NCI-H1092 treated with DMSO at 0.1 percent for 48 hours (cell line): ENCODE measurements at regions not wholly inside any gene's neighbourhood (a gene's known extent, or its start where the extent isn't known, plus 50 kb on each side); places are given as distances from the start of the nearest gene placed in this dataset.
"Not testable (repeated sequence)": the region's sequence is repeated elsewhere in the genome, so short reads cannot be mapped to it uniquely, and the experiment has no call there.

ENCODE experiments used
- DNase-seq: peaks from one replicate; lab custom pipeline; 2025; lab: John Stamatoyannopoulos, UW

DNA sequence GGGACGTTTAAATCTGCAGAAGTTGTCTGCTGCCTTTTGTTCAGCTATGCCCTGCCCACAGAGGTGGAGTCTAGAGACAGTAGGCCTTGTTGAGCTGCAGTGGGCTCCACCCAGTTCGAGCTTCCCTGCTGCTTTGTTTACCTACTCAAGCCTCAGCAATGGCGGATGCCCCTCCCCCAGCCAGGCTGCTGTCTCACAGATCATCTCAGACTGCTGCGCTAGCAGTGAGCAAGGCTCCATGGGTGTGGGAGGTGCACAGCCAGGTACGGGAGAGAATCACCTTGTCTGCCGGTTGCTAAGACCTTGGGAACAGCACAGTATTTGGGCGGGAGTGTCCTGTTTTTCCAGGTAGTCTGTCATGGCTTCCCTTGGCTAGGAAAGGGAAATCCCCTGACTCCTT lies 114.3 kb upstream of the PALM2AKAP2 start:
- DNase-seq = not testable (repeated sequence)

DNA sequence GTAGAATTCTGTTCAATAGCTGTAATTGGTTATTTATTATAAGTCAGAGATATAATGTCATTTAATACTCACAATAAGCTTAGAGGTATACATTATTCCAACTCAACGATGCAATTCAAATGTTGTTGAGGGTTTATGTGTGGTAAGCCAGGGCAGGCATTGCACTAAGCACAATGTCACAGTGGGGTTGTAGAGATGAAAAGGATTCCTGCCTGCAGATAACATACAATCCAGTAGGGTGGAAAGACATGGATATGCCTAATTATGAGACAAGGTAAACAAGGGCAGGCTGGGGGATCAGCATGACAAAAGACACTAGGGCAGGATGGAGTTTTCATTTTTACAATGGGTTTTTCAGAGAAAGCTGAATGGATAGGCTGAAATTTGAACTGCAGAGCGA lies 98.7 kb upstream of the PALM2AKAP2 start:
- no peak for DNase-seq

DNA sequence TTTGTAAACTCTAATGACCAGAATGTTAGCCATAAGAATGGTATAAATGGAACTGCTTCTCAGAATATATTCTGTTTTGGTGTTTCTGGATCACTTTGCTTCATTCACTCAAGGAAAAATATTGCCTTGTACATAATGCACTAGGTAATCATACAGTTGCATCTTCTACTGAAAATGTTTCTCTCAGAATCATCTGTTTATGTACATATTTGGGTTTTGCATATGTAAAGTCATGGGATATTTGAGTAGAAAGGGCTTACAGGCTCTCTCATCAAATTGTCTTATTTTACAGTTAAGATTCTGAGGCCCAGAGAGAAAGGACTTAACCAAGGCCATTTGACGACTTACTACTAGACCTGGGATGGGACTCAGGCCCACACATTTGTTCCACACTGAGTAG lies 97.8 kb upstream of the PALM2AKAP2 start:
- no peak for DNase-seq

DNA sequence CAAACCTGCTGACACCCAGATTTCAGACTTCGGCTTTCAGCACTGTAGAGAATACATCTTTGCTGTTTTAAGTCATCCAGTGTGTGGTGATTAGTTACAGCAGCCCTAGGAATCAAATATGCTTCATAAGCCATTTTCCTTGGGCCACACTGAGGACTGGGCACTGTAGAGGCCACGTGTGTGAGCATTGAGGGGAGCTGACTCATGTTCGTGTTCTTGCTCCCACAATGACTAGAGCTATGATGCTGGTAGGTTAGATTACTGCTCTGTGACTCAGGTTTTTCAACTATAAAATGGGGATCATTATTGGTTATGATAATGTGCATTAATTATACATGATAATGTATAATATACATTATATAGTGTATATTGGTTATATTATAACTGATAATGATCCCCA lies 96.5 kb upstream of the PALM2AKAP2 start:
- DNase-seq = no peak

DNA sequence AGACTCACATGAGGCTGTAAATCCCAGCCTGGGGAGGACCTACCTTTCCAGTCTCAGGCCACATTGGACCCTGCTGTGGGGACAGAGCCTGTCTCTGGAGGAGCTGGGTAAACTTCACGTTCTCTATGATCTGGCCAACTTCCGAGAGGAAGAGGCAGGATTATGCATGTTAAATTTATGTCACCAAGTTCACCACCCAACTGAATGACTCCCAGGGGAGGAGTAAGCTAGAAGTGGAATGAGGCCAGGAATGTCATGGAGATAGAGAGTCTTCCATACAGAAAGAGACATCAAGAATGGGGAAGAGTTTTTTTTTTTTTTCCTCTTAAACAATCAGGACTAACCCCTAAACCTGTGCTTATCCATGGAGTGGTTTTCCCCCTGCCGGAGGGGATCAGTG lies 90.3 kb upstream of the PALM2AKAP2 start:
- no peak for DNase-seq

DNA sequence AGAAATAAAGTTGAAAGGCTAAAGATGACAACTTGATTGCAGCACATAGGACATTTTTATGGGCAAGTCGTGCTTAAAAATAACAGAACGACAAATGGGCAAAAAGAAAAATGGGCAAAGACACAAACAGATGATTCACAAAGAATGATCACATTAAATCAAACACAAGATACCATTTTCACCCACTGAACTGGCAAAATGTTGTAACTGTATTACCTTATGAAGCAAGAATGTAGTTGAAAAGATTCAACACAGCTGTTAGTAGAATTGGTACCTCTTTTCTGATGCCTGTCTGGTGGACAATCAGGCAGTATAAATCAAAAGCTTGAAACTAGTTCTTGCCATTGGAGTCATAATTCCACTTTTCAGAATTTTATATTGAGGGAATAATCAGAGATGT lies 81.0 kb upstream of the PALM2AKAP2 start:
- no peak for DNase-seq

DNA sequence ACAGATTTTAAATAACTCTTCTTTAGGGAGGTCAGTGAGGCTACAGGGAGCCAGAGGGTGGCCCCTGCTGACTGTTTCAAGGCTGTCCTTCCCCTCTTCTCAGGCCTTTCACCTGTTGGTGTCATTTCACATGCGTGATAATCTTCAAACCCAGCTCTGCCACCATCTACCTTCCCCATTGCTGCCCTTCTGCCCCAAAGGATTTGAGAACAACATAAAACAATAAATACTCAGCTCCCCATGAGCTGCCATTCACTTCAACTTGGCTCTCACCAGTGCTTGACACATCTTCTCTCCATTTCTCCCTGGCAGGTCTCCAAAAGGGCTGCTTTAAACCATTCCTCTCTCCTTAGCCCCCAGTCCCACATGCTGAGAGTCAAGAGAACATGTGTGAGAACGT lies 75.5 kb upstream of the PALM2AKAP2 start:
- DNase-seq = no peak

DNA sequence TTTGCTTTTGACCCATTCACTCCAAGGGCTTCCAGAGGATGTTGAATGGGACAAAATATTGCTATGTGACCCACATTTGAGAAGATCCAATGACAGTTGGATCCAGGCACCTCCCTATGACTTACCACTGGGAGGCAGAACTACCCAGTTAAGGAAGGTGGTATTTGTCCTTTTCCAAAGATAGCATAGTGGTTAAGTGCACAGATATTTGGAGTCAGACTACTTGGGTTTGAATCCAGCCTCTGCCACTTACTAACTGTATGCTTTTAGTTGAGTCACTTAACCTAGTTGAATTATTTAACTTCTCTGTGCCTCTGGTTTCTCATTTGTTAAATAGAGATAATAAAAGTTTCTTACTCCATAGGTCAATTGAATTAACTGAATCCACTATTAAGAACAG lies 74.5 kb upstream of the PALM2AKAP2 start:
- DNase-seq = no peak

DNA sequence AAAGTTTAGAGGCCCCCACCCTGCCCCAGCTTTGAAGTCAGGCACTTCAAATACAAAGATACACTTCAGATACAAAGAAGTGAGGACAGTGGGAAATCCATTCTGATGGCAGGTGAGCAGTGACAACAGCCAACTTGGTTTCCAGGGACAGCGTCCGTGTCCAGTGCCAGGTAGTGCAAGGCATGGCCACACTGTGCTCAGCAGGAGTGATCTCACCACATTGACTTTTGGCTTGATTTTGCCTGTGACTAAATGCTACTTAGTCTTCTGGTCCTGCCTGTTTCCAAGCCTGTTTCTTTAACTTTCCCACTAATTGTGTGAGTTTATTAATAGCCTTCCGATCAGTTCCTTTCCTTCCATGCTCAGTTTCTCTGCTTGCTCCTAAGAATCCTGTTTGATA lies 72.6 kb upstream of the PALM2AKAP2 start:
- DNase-seq = no peak

DNA sequence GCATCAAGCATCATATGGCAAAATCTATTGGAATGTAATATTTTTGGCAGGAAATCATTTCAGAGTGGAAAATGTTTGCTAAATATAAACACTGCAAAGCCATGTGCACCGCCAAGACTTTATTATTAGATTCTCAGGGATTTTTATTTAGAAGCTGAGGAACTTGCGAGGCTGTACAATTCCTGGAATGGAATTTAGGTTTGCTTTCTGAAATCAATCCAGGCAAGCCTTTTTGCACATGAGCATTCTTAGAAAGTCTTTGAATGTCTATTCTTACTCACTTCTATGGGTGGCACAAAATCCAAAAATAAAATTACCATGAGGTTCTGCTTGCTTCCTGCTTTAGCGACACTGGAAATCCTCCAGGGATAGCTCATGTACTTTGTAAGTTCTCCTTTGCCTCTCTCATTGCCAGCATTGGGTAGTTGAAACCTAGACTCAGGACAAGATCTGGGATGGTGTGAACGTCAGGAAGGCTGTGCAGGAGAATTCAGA lies 71.5 kb upstream of the PALM2AKAP2 start:
- DNase-seq = no peak

DNA sequence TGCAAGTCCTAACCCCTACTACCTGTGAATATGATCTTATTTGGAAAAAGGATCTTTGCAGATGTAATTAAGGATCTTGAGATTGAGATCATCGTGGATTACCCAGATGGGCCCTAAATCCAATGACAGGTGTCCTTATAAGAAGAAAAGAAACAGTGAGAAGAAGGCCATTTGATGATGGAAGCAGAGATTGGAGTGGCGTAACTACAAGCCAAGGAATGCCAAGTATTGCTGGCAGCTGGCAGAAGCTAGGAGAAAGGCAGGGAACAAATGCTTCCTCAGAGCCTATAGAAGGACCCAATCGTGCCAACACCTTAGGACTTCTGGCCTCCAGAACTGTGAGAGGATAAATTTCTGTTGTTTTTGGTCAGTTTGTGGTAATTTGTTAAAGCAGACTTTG lies 70.1 kb upstream of the PALM2AKAP2 start:
- DNase-seq = no peak

DNA sequence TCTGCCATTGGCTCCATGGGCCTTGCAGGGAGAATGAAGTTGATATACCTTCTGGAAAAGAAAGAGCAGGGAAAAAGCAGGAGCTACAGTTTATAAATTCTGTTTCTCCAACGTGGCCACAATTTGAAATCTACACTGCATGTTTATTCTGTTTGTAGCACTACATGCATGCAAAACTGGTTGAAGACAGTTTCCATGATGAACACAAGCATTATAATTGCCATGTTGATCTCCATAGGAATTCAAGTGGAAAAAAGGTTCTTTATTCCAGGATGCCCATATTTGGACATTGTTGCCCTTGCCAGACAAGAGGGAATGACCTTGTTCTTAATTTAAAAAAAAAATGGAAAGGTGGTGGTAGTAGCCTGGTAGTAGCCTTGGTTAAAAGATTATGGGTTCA lies 69.2 kb upstream of the PALM2AKAP2 start:
- DNase-seq = no peak

DNA sequence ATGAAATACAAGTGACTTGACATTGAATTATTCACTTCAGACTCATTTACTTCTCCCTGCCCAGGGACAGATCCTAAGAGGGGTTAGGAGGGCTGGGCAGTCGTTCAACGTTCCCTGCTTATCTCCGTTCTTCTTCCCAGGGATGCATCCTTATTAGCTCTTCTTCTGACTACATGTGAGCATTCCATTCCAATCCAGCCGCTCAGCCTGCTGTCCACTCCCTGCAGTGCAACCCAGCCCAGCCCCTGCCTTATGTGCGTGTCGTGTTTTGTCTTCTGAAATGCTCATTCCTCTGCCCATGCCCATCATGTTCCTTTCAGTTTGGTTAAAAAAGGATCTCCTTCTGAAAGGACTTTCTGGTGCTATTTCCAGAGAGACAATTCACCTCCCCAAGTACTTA lies 64.7 kb upstream of the PALM2AKAP2 start:
- DNase-seq = no peak

DNA sequence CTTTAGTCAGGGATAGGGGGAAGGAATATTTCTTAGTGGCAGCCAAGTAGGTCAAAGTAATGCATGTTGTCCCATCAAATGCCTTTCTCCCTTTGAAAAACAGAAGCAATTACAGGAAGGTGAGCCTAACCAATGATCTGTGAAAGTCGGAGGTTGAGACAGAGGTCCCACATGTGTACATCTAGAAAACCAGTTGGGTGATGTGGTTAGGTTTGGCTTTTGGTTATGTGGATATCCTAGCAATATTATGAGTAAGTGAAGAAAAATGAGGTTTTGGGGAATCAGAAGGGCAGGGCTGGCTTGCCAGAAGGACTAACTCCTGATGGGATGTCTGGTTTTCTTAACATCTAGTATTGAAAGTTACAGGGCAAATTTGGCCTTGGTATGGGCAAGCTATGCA lies 63.4 kb upstream of the PALM2AKAP2 start:
- no peak for DNase-seq

DNA sequence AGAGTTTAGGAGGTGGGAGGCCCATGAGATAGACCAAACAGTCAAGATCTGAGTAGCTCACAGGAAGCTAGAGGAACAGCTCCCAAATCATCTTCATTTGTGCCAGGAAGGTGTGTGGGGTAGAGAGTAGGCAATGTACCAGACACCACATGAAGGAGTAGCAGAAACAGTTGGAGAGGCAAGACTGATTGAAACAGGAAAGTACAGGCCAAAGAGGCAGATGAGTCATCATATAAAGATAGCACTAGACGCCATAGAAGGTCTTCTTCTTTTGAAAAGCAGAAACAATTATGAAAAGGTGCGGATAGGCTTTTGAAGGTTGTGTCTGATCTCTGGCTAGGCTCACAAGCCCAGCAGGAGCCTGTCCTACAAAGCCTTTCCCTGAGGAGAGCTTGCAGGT lies 62.7 kb upstream of the PALM2AKAP2 start:
- no peak for DNase-seq

DNA sequence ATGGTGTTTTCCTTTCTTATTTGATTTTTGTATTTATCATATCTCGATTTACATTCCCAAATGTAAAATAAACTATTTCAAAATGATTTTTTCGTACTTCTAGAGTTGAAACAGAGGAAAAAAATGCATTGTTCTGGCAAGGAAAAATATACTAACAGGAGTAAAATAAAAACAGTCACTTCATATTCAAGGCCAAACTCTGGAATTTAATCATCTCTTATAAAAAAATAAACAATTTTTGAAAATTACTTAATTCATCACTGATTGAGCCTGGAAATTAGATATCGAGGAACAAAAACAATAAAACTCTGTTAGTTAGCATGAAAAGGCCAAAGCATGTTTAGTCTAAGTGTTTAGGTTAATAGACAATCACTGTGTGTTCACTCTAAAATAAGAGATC lies 61.1 kb upstream of the PALM2AKAP2 start:
- no peak for DNase-seq

DNA sequence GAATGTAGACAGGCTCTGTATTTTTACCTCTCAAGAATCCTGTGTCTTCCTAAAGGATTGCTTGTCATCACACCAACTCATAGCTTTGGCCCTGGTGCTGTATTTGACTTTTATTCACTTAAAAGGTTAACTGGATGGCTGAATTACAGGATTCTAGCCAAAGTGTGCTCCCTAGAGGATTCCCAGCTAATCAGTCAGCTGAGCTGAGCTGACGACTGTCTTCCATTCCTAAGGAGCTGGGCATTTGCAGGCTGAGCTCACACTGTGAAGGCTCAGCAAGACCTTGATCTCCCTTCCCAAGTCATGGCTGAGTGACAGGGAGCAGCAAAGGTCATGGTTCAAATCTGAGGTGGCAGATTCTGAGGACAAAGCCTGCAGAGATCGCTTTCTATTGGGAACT lies 59.0 kb upstream of the PALM2AKAP2 start:
- DNase-seq = no peak

DNA sequence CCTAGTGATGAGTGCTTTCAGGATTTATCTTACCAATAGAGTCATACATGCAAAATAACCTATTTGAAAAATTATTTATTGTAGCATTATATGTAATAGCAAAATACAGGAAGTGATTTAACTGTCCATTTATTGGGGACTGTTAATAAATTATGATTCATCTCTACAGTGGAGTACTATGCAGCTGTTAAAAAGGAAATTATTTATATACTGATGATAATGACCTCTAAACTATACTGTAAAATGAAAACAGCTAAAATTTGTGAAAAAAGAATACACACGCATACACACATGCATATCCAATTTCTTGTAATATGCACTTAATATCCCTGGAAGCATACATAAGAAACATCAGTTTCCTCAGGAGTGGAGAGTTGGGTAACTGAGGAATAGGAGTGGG lies 58.0 kb upstream of the PALM2AKAP2 start:
- no peak for DNase-seq

DNA sequence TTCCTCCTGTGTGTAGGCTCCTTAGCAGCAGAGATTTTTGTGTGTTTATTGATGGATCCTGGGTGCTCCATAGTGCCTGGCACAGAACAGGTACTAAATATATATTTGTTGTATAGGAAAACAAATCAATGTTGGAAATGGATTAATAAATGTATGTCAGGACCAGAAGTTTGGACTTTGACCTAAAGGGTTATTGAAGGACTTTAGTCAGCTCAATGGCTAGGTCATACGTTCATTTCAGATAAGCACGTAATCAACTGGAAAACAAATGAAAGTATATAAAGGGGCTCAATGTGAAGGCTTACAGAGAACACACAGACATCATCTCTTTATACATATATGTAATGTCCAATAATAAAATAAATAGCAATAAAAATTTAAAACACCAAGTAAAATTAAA lies 56.2 kb upstream of the PALM2AKAP2 start:
- no peak for DNase-seq

DNA sequence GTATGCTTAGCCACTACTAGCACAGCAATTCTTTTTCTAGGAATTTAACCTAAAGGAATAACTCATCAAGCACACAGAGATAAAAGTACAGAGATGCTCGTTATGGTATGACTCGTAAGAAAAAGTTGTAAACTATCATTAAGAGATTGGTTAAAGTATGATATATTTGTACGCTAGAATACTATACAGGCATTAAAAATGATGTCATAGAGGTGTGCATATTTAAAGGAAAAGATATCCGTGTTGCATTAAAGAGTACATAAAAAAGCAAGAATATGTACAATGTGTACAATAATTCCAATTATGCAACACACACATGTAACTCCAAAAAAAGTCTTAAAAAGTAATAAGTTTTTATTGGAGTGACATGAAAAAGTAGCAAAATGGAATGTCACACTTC lies 54.5 kb upstream of the PALM2AKAP2 start:
- no peak for DNase-seq

DNA sequence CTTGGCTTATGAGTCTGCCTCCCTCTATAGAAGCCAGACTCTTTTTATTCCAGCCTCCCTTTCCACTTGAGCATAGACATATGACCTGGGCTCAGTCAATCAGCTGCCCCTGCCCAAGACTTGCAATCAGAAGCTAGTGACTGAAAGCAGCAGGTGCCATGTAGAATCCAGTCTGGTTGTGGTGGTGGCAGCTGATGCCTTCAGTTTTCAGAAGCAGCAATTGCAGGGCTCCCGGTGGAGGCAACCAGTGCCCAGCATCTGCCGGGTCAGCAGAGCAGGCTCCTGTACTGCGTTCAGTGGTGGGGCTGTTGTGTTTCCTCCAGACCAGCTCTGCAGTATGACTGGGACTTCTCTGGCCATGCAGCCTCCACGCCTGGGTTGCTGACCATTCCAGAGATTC lies 53.9 kb upstream of the PALM2AKAP2 start:
- DNase-seq = no peak

DNA sequence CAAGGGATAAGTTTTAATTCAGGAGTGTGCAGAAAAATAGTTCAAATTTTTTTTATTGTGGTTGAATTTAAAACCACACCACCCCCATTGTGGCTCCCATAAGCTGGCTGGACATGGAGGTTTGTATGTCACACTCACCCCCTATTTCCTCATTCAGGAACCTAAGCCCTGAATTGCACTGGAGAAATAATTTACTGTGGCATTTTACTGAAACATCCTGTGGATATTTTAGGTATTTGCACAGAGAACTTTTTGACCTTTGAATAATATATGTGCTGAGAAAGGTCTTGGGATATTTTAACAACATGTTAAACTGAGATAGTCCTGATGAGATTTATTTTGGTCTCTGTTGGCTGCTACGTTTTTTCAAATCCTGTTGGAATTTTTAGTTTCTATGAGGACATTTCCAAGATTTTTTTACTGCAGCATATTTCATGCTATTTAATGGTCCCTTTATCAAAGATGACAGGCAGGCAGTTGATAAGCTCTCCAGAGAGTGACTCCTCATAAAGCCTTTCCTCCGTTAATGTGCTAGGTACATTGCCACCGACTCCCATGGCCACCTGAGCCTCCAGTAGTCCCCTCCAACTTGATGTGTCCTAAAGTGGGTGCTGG lies 51.2 kb upstream of the PALM2AKAP2 start:
- DNase-seq = no peak

DNA sequence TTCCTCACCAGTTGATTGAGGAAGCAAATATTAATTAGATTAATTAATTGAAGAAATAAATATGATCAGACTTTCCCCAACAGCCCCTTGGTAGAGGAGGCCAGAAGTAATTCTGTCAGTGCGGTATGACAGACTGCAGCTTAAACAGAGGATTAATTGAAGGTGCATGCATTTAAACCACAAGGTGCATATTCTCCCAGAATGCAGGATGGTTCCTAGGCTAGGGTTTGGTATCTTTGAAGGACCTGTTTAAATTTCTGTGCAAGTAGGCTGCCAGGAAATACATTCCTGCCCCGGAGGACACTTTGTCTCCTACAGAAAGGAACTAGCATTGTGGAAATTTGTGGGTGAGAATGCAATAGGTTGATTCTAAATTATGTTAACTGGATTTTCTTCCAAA lies 50.5 kb upstream of the PALM2AKAP2 start:
- no peak for DNase-seq
